ENCODE measurements at regions not wholly inside any gene's neighbourhood (a gene's known extent, or its start where the extent isn't known, plus 50 kb on each side); places are given as distances from the start of the nearest gene placed in this dataset.

GRCh38 chr5:103441523-103441922 lies 121.1 kb downstream of the NUDT12 start:
- DNase-seq (ENCODE audit: extremely low read depth, low read depth), result no peak
- TF ChIP-seq, protein P1, sequence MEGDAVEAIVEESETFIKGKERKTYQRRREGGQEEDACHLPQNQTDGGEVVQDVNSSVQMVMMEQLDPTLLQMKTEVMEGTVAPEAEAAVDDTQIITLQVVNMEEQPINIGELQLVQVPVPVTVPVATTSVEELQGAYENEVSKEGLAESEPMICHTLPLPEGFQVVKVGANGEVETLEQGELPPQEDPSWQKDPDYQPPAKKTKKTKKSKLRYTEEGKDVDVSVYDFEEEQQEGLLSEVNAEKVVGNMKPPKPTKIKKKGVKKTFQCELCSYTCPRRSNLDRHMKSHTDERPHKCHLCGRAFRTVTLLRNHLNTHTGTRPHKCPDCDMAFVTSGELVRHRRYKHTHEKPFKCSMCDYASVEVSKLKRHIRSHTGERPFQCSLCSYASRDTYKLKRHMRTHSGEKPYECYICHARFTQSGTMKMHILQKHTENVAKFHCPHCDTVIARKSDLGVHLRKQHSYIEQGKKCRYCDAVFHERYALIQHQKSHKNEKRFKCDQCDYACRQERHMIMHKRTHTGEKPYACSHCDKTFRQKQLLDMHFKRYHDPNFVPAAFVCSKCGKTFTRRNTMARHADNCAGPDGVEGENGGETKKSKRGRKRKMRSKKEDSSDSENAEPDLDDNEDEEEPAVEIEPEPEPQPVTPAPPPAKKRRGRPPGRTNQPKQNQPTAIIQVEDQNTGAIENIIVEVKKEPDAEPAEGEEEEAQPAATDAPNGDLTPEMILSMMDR (IDR thresholded peaks at IDR 0.05; ENCODE audit: low read depth, low read length), result no peak

- TF ChIP-seq, protein P1 (IDR thresholded peaks at IDR 0.05; ENCODE audit: low read depth, low read length), result no peak
- no peak for DNase-seq (ENCODE audit: extremely low read depth, low read depth)
Observed at GRCh38 chr5:103439007-103439406, 123.6 kb downstream of the NUDT12 start.

- no peak for DNase-seq (ENCODE audit: extremely low read depth, low read depth)
- TF ChIP-seq, protein P1 (IDR thresholded peaks at IDR 0.05; ENCODE audit: low read depth, low read length), result no peak
Observed at GRCh38 chr5:103436656-103437055, 125.9 kb downstream of the NUDT12 start.

- TF ChIP-seq, protein P1 (IDR thresholded peaks at IDR 0.05; ENCODE audit: low read depth, low read length), result no peak
- DNase-seq (ENCODE audit: extremely low read depth, low read depth), result no peak
Observed at GRCh38 chr5:103436112-103436511, 126.5 kb downstream of the NUDT12 start.

DNA sequence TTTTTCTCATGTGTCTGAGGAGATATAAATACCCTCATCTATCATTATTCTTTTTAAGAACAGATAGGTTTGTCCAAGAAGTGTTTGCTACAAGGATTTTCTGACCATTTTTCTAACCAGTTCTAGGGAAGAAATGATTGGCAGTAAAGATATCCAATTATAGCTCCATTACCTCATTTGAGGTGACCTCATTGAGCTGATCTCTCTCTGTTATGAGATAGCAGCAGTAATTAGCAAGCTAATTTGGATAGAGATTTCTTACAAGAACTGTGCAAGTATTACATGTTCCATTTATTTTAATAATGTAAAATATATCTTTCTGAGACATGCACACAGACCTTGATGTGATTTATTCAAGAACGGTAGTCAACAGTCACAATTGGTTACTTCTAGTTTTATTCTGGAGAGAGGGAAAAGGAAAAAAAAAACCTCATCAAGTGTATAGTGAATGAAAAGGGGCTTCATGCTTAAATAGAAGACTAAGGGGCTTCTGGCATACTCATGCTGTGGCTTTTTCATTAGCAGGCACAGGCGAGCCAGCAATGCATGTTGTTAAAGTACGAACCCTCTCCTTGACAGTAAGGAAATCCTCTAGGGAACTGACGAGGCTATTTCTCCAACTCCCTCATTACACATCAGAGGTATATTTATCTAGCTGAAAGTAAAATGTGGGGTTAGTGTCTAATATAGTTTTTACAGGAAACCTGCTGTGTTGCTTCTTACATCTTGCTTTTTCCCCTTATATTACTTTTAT lies 127.3 kb downstream of the NUDT12 start:
- no peak for DNase-seq (ENCODE audit: extremely low read depth, low read depth)
- TF ChIP-seq, protein P1 (IDR thresholded peaks at IDR 0.05; ENCODE audit: low read depth, low read length), result no peak

- TF ChIP-seq, protein P1 (IDR thresholded peaks at IDR 0.05; ENCODE audit: low read depth, low read length), result no peak
- no peak for DNase-seq (ENCODE audit: extremely low read depth, low read depth)
Observed at GRCh38 chr5:103434057-103434456, 128.5 kb downstream of the NUDT12 start.

DNA sequence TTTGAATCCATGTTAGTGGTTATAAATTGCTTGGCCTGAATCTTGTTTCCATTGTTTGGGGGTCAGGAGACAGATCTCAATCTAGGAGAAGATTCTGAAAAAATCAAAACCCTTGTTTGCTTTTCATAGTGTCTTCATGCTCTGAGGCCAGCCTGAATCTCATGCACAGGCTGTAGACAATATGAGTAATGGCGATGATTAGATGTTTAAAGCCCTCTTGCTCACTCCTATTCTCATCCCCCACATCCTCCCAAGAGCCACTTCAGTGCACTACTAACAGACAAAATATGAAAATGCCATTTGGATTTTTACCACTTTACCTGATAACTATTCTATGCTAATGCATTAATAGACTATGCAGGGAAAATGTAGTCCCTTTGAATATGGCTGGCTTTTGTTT lies 129.4 kb downstream of the NUDT12 start:
- TF ChIP-seq, protein P1 (IDR thresholded peaks at IDR 0.05; ENCODE audit: low read depth, low read length), result no peak
- no peak for DNase-seq (ENCODE audit: extremely low read depth, low read depth)
